ENCODE measurements at regions not wholly inside any gene's neighbourhood (a gene's known extent, or its start where the extent isn't known, plus 50 kb on each side); places are given as distances from the start of the nearest gene placed in this dataset.
A peak's percentile ranks its signal among the peaks of the same experiment; 100 is the strongest.

DNA sequence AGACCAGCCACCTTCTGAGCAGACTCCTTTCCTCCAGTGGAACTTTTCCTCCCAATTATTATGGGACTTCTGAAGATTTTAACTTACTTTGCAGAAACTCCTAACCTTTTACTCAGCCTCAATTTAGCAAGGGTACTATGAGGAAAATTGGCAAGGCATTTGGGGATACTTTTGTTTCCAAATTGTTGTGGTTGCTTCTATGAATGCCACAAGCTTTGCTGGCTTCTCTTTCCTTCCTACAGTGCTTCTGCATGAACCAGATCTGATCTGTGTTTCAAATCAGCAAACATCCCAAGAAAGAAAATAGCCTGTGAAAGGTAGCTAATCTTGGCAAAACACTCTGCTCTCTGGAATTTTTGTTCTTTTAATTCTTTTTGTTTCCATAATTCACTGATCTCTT, 57.3 kb upstream of the TAF11L2 start:
- peaks cover 4% of the 10 kb centered on the region for H3K4me1 Mint-ChIP-seq (ENCODE audit: low read depth, unreplicated experiment)
- H3K27me3 Mint-ChIP-seq (ENCODE audit: low read depth, unreplicated experiment), result peaks cover 4% of the 10 kb centered on the region
- DNase-seq (ENCODE audit: low read depth) (peak; percentile 79), FAIRE-seq (peak; percentile 67)
- H3K9me3 ChIP-seq (ENCODE audit: insufficient read depth, low read depth, low read length), result no peaks in the 10 kb centered on the region
- no peak overlapping the region for H3K4me3 ChIP-seq (ENCODE audit: insufficient read depth, low read depth, low read length)
- no peak overlapping the region for H2AFZ ChIP-seq (ENCODE audit: low read depth, low read length)
- peaks cover 26% of the 10 kb centered on the region for H3K4me1 ChIP-seq (ENCODE audit: insufficient read depth, low read length)
- TF ChIP-seq CTCF (IDR thresholded peaks at IDR 0.05; ENCODE audit: insufficient read depth, low read depth, low read length), result no peak
- no peak for TF ChIP-seq EZH2 (IDR thresholded peaks at IDR 0.05; ENCODE audit: insufficient read depth, low read length)
- H3K36me3 ChIP-seq (ENCODE audit: insufficient read depth, low read length), result no peaks in the 10 kb centered on the region
- peak overlapping the region; percentile 59 for H3K4me2 ChIP-seq (ENCODE audit: low read length)
- no peaks in the 10 kb centered on the region for H3K36me3 Mint-ChIP-seq (ENCODE audit: low read depth, unreplicated experiment)
- H3K79me2 ChIP-seq (ENCODE audit: insufficient read depth, low read length), result no peaks in the 10 kb centered on the region
- H3K4me3 Mint-ChIP-seq (ENCODE audit: unreplicated experiment), result no peak overlapping the region
- H3K27ac ChIP-seq (ENCODE audit: low read depth, low read length), result peak overlapping the region; percentile 43
- no peak overlapping the region for H3K9ac ChIP-seq (ENCODE audit: low read length)
- no peaks in the 10 kb centered on the region for H3K27me3 ChIP-seq (ENCODE audit: insufficient read depth, low read length)
- H4K20me1 ChIP-seq (ENCODE audit: insufficient read depth, low read length), result no peaks in the 10 kb centered on the region
- peaks cover 8% of the 10 kb centered on the region for H3K9me3 Mint-ChIP-seq (ENCODE audit: unreplicated experiment)
- no peak overlapping the region for H3K27ac Mint-ChIP-seq (ENCODE audit: unreplicated experiment)

DNA sequence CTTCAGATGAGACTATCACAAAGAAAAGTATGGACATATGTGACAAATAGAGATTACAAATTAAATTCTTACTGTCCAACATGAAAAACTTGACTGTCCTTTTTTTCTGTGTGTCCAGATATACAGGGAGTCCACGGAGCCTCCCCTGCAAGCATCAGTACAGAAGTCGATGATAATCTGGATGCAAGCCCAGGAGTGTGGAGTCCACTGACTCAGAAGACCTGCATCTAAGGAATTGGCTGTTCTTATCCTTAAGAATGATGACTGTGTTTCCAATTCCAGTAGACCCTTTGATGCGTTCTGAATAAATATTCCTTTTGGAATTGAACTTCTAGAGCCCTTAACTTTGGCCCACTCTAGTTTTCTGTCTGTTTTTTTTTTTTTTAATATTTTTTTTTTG, 56.7 kb upstream of the TAF11L2 start:
- Mint-ChIP-seq H3K27ac (ENCODE audit: unreplicated experiment) (no peak overlapping the region), H3K27me3 (ENCODE audit: low read depth, unreplicated experiment) (peaks cover 3% of the 10 kb centered on the region), H3K4me1 (ENCODE audit: low read depth, unreplicated experiment) (peaks cover 4% of the 10 kb centered on the region), H3K36me3 (ENCODE audit: low read depth, unreplicated experiment) (no peaks in the 10 kb centered on the region), H3K9me3 (ENCODE audit: unreplicated experiment) (peaks cover 8% of the 10 kb centered on the region), H3K4me3 (ENCODE audit: unreplicated experiment) (no peak overlapping the region)
- Histone ChIP-seq H3K4me1 (ENCODE audit: insufficient read depth, low read length) (peaks cover 26% of the 10 kb centered on the region), H3K4me3 (ENCODE audit: insufficient read depth, low read depth, low read length) (no peak overlapping the region), H3K36me3 (ENCODE audit: insufficient read depth, low read length) (no peaks in the 10 kb centered on the region), H3K27me3 (ENCODE audit: insufficient read depth, low read length) (no peaks in the 10 kb centered on the region), H3K4me2 (ENCODE audit: low read length) (peak overlapping the region; percentile 59), H3K27ac (ENCODE audit: low read depth, low read length) (peak overlapping the region; percentile 43), H3K9ac (ENCODE audit: low read length) (no peak overlapping the region), H4K20me1 (ENCODE audit: insufficient read depth, low read length) (no peaks in the 10 kb centered on the region), H3K9me3 (ENCODE audit: insufficient read depth, low read depth, low read length) (no peaks in the 10 kb centered on the region), H2AFZ (ENCODE audit: low read depth, low read length) (no peak overlapping the region), H3K79me2 (ENCODE audit: insufficient read depth, low read length) (no peaks in the 10 kb centered on the region)
- DNase-seq (ENCODE audit: low read depth) (peak; percentile 98), FAIRE-seq (no peak)
- TF ChIP-seq EZH2 (IDR thresholded peaks at IDR 0.05; ENCODE audit: insufficient read depth, low read length), result no peak
- no peak for TF ChIP-seq CTCF (IDR thresholded peaks at IDR 0.05; ENCODE audit: insufficient read depth, low read depth, low read length)

- no peak overlapping the region for H3K4me3 ChIP-seq (ENCODE audit: insufficient read depth, low read depth, low read length)
- H3K9ac ChIP-seq (ENCODE audit: low read length), result no peak overlapping the region
- no peaks in the 10 kb centered on the region for H3K36me3 ChIP-seq (ENCODE audit: insufficient read depth, low read length)
- H3K27me3 ChIP-seq (ENCODE audit: insufficient read depth, low read length), result no peaks in the 10 kb centered on the region
- H3K27ac Mint-ChIP-seq (ENCODE audit: unreplicated experiment), result no peak overlapping the region
- H3K9me3 ChIP-seq (ENCODE audit: insufficient read depth, low read depth, low read length), result no peaks in the 10 kb centered on the region
- peaks cover 26% of the 10 kb centered on the region for H3K4me1 ChIP-seq (ENCODE audit: insufficient read depth, low read length)
- no peak overlapping the region for H2AFZ ChIP-seq (ENCODE audit: low read depth, low read length)
- H3K4me3 Mint-ChIP-seq (ENCODE audit: unreplicated experiment), result no peak overlapping the region
- no peak for DNase-seq (ENCODE audit: low read depth)
- no peaks in the 10 kb centered on the region for H3K79me2 ChIP-seq (ENCODE audit: insufficient read depth, low read length)
- no peak for FAIRE-seq
- H3K36me3 Mint-ChIP-seq (ENCODE audit: low read depth, unreplicated experiment), result no peaks in the 10 kb centered on the region
- H3K27me3 Mint-ChIP-seq (ENCODE audit: low read depth, unreplicated experiment), result peaks cover 3% of the 10 kb centered on the region
- TF ChIP-seq EZH2 (IDR thresholded peaks at IDR 0.05; ENCODE audit: insufficient read depth, low read length) (no peak), CTCF (IDR thresholded peaks at IDR 0.05; ENCODE audit: insufficient read depth, low read depth, low read length) (no peak)
- peaks cover 2% of the 10 kb centered on the region for H3K9me3 Mint-ChIP-seq (ENCODE audit: unreplicated experiment)
- no peak overlapping the region for H3K27ac ChIP-seq (ENCODE audit: low read depth, low read length)
- H3K4me1 Mint-ChIP-seq (ENCODE audit: low read depth, unreplicated experiment), result peaks cover 4% of the 10 kb centered on the region
- H3K4me2 ChIP-seq (ENCODE audit: low read length), result no peak overlapping the region
- no peaks in the 10 kb centered on the region for H4K20me1 ChIP-seq (ENCODE audit: insufficient read depth, low read length)
Observed at GRCh38 chr5:17443333-17444130, 54.5 kb upstream of the TAF11L2 start.

Measured in astrocyte (in vitro differentiated cells and primary cell).